OCI-LY7 (cell line): ENCODE measurements at regions not wholly inside any gene's neighbourhood (a gene's known extent, or its start where the extent isn't known, plus 50 kb on each side); places are given as distances from the start of the nearest gene placed in this dataset.
A peak's percentile ranks its signal among the peaks of the same experiment; 100 is the strongest.

Source experiments
- BruUV-seq: library from RNA; stranded (reverse); fragments of 400-500 nt; replicated peaks from 2 replicates; lab custom pipeline; 2021; lab: Mats Ljungman, UMichigan
- CTCF ChIA-PET: fragments of 300-600 bp; sonication (Branson Sonifier 250); formaldehyde crosslinking; loops from one replicate; lab custom pipeline; 2022; ENCODE audit warnings: antibody characterized with exemption; ENCODE audit not compliant: unreplicated experiment; lab: Charles Lee
- POLR2A ChIA-PET: fragments of 300-600 bp; sonication (Branson Sonifier 250); formaldehyde crosslinking; loops from one replicate; lab custom pipeline; 2022; ENCODE audit warnings: antibody characterized with exemption; lab: Charles Lee
- DNase-seq: peaks from one replicate; pipeline ENCODE4 v3.0.0-alpha.2; 2015; ENCODE audit warnings: low spot score
- H2AFZ ChIP-seq: fragments of 200-600 bp; sonication (generic), shearing (Covaris generic); 2 replicates; pipeline ENCODE4 v1.6.1; 2014; ENCODE audit warnings: mild to moderate bottlenecking, antibody characterized with exemption, low read length, moderate library complexity
- H3K27ac ChIP-seq: fragments of 200-600 bp; sonication (generic); 2 replicates; pipeline ENCODE4 v1.5.1; 2014; ENCODE audit warnings: mixed run types, low read depth, mild to moderate bottlenecking, moderate library complexity, low read length, inconsistent platforms; ENCODE audit not compliant: poor library complexity, severe bottlenecking
- H3K36me3 ChIP-seq: fragments of 200-600 bp; sonication (generic); 2 replicates; pipeline ENCODE4 v1.6.1; 2014; ENCODE audit warnings: mild to moderate bottlenecking, antibody characterized with exemption, low read length, moderate library complexity, mixed read lengths; ENCODE audit not compliant: insufficient read depth
- H3K4me1 ChIP-seq: fragments of 200-600 bp; sonication (generic); 2 replicates; pipeline ENCODE4 v1.5.1; 2014; ENCODE audit warnings: mild to moderate bottlenecking, low read length; ENCODE audit not compliant: insufficient read depth, poor library complexity, severe bottlenecking
- H3K4me2 ChIP-seq: fragments of 200-600 bp; sonication (generic); 2 replicates; pipeline ENCODE4 v1.6.1; 2014; ENCODE audit warnings: mild to moderate bottlenecking, low read length
- H3K4me3 ChIP-seq: fragments of 200-600 bp; sonication (generic); 2 replicates; pipeline ENCODE4 v1.5.1; 2014; ENCODE audit warnings: mild to moderate bottlenecking, low read depth, low read length; ENCODE audit not compliant: poor library complexity, severe bottlenecking
- H3K79me2 ChIP-seq: fragments of 200-600 bp; sonication (generic); 2 replicates; pipeline ENCODE4 v1.6.1; 2016; ENCODE audit warnings: low read depth, mild to moderate bottlenecking, low read length, moderate library complexity, mixed read lengths; ENCODE audit not compliant: insufficient read depth
- H3K9me2 ChIP-seq: fragments of 200-600 bp; sonication (generic); 2 replicates; pipeline ENCODE4 v1.6.1; 2016; ENCODE audit warnings: mild to moderate bottlenecking, low read length, mixed read lengths; ENCODE audit not compliant: insufficient read depth
- H3K9me3 ChIP-seq: fragments of 200-600 bp; sonication (generic); 2 replicates; pipeline ENCODE4 v1.6.1; 2014; ENCODE audit warnings: mild to moderate bottlenecking, mixed run types, low read length, mixed read lengths
- H4K20me1 ChIP-seq: fragments of 200-600 bp; sonication (generic); 2 replicates; pipeline ENCODE4 v1.6.1; 2014; ENCODE audit warnings: mild to moderate bottlenecking, antibody characterized with exemption, low read length, moderate library complexity, mixed read lengths; ENCODE audit not compliant: insufficient read depth
- EZH2phosphoT487 ChIP-seq: fragments of 200-600 bp; sonication (generic); IDR thresholded peaks from 2 replicates; pipeline ENCODE4 v1.6.1; 2018; ENCODE audit warnings: low read depth, borderline replicate concordance, mild to moderate bottlenecking, mixed run types, antibody characterized with exemption, low read length, moderate library complexity, mixed read lengths
- intact Hi-C: fragments of 100-400 bp; cut with micrococcal nuclease; formaldehyde crosslinking; loops from one replicate; pipeline ENCODE4 v1.10.0; 2022; ENCODE audit not compliant: unreplicated experiment
- TF ChIP-seq, protein P1 (sequence below): fragments of 200-600 bp; sonication (generic); conservative IDR thresholded peaks from 2 replicates; pipeline ENCODE4 v1.5.1; 2014; ENCODE audit warnings: mild to moderate bottlenecking, antibody characterized with exemption, low read length, moderate library complexity, mixed read lengths

DNA sequence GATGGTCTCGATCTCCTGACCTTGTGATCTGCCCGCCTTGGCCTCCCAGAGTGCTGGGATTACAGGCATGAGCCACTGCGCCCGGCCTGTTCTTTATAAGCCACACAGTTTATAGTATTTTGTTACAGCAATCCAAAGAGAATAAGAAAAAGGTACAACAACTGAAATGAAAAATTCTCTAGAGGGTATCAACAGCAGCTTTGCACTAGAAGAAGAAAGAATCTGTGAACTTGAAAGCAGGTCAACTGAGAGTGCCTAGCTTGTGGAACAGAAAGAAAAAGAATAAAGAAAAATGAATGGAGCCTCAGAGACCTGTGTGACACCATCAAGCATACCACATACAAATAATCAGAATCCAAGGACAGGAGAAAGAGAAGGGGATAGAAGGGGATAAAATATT lies 66.8 kb upstream of the CTLA4 start:
- no peak for DNase-seq
- Histone ChIP-seq H3K36me3 (no peaks in the 10 kb centered on the region; the same call in 1 of the 2 replicates), H3K9me3 (peaks cover 8% of the 10 kb centered on the region; the same call in 1 of the 2 replicates), H2AFZ (no peak overlapping the region), H3K79me2 (no peaks in the 10 kb centered on the region), H3K4me3 (no peak overlapping the region), H3K4me2 (no peak overlapping the region), H3K9me2 (no peaks in the 10 kb centered on the region), H4K20me1 (no peaks in the 10 kb centered on the region), H3K27ac (no peak overlapping the region), H3K4me1 (peaks cover 46% of the 10 kb centered on the region)
- no peak for TF ChIP-seq EZH2phosphoT487
- TF ChIP-seq, protein P1, sequence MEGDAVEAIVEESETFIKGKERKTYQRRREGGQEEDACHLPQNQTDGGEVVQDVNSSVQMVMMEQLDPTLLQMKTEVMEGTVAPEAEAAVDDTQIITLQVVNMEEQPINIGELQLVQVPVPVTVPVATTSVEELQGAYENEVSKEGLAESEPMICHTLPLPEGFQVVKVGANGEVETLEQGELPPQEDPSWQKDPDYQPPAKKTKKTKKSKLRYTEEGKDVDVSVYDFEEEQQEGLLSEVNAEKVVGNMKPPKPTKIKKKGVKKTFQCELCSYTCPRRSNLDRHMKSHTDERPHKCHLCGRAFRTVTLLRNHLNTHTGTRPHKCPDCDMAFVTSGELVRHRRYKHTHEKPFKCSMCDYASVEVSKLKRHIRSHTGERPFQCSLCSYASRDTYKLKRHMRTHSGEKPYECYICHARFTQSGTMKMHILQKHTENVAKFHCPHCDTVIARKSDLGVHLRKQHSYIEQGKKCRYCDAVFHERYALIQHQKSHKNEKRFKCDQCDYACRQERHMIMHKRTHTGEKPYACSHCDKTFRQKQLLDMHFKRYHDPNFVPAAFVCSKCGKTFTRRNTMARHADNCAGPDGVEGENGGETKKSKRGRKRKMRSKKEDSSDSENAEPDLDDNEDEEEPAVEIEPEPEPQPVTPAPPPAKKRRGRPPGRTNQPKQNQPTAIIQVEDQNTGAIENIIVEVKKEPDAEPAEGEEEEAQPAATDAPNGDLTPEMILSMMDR, result no peak
- POLR2A ChIA-PET, result no interaction called here
- CTCF ChIA-PET, result no interaction called here
- BruUV-seq, result no TSS peak
- intact Hi-C loops, result no loop called here

DNA sequence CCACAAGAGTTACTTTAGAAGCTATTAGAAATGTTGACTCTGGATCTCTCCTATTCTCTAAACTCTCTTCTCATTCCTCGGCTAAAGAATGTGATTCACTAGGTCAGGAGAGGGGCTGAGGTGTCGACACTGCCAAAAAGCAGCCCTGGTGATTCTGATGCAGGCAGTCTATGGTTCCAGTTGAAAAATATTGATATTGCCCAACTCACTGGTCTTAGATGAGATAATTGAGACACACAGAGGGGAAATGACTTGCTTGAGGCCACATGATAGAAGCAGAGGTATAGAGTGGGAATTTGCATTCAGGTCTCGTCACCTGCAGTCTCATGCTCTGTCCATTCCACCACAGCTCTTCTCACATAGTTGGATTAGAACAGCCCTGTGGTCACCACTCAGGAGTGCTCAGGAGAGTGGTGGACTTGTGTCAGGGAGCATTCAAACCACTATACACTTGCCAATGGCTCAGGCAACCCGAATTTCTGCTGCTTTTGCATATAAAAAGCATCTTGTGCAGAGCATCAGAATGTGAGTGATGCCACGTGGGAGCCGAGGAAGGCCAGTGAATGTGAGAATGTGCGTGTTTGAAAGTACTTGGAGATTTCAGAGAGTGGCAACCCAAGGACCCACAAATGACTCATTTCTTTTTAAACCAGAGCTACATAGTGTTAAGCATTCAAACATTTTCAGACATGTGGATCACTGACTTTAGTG lies 65.1 kb upstream of the CTLA4 start:
- ChIA-PET CTCF (interaction anchor here (0.6 kb wide), 1 partner anchor 221 kb away, joined by 3 read pairs; no protein-coding TSS in a partner anchor), POLR2A (interaction anchor here (0.7 kb wide), 1 partner anchor 101 kb away, joined by 4 read pairs; no protein-coding TSS in a partner anchor)
- H2AFZ ChIP-seq, result 0 out of 2 replicates have a peak overlapping the region, but pooled peaks have one; percentile 9
- no peak for DNase-seq
- H3K4me2 ChIP-seq, result no peak overlapping the region
- H3K9me3 ChIP-seq, result peaks cover 8% of the 10 kb centered on the region; the same call in 1 of the 2 replicates
- no peak overlapping the region for H3K27ac ChIP-seq
- BruUV-seq, result no TSS peak
- no peaks in the 10 kb centered on the region for H4K20me1 ChIP-seq
- intact Hi-C loops, result no loop called here
- H3K4me1 ChIP-seq, result peaks cover 31% of the 10 kb centered on the region
- H3K4me3 ChIP-seq, result no peak overlapping the region
- H3K36me3 ChIP-seq, result no peaks in the 10 kb centered on the region; the same call in 1 of the 2 replicates
- no peaks in the 10 kb centered on the region for H3K9me2 ChIP-seq
- TF ChIP-seq EZH2phosphoT487, result no peak
- TF ChIP-seq, protein P1, result no peak
- H3K79me2 ChIP-seq, result no peaks in the 10 kb centered on the region

DNA sequence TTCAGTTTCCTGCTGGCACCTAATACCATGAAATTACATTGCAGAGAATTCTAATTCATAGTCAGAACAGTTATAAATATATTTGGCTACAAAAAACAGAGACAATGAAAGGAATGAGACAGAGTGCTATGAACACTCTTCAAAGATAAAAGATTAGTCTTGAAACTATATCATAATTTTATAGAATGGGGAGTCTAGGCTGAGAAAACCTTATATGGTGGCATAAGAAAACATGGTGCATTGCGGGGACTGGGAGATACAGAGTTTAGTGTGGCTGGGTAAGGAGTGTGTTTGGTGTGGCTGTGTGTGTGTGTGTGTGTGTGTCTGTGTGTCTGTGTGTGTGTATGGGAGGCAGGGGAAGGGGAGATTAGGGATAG lies 64.5 kb upstream of the CTLA4 start:
- H3K9me2 ChIP-seq, result no peaks in the 10 kb centered on the region
- 0 out of 2 replicates have a peak overlapping the region, but pooled peaks have one; percentile 9 for H2AFZ ChIP-seq
- TF ChIP-seq EZH2phosphoT487, result no peak
- TF ChIP-seq, protein P1, result no peak
- no peaks in the 10 kb centered on the region for H4K20me1 ChIP-seq
- no peaks in the 10 kb centered on the region for H3K79me2 ChIP-seq
- H3K4me1 ChIP-seq, result peaks cover 29% of the 10 kb centered on the region
- H3K9me3 ChIP-seq, result peaks cover 8% of the 10 kb centered on the region; the same call in 1 of the 2 replicates
- H3K27ac ChIP-seq, result no peak overlapping the region
- POLR2A ChIA-PET, result interaction anchor here (1.1 kb wide), 1 partner anchor 36 kb away, joined by 3 read pairs; no protein-coding TSS in a partner anchor
- no peak overlapping the region for H3K4me3 ChIP-seq
- intact Hi-C loops, result no loop called here
- DNase-seq, result no peak
- CTCF ChIA-PET, result no interaction called here
- no TSS peak for BruUV-seq
- no peaks in the 10 kb centered on the region; the same call in 1 of the 2 replicates for H3K36me3 ChIP-seq
- no peak overlapping the region for H3K4me2 ChIP-seq
